Left ventricle myocardium inferior (tissue), 1 donor: ENCODE measurements at regions not wholly inside any gene's neighbourhood (a gene's known extent, or its start where the extent isn't known, plus 50 kb on each side); places are given as distances from the start of the nearest gene placed in this dataset.

ENCODE experiments used
- DNase-seq: peaks from one replicate; pipeline ENCODE4 v3.0.0-alpha.2; 2020
- H3K27ac ChIP-seq: fragments of 200-600 bp; replicated peaks from 2 replicates; pipeline ENCODE4 v1.8.0; 2021
- H3K27me3 ChIP-seq: fragments of 200-600 bp; 2 replicates; pipeline ENCODE4 v1.8.0; 2021; ENCODE audit warnings: low read depth
- H3K36me3 ChIP-seq: fragments of 200-600 bp; 2 replicates; pipeline ENCODE4 v1.8.0; 2021
- H3K4me1 ChIP-seq: fragments of 200-600 bp; 2 replicates; pipeline ENCODE4 v1.8.0; 2021
- H3K4me3 ChIP-seq: fragments of 200-600 bp; 2 replicates; pipeline ENCODE4 v1.8.0; 2021; ENCODE audit warnings: mild to moderate bottlenecking, moderate library complexity
- H3K9me3 ChIP-seq: fragments of 200-600 bp; replicated peaks from 2 replicates; pipeline ENCODE4 v1.8.0; 2021
- intact Hi-C: fragments of 100-400 bp; cut with micrococcal nuclease; formaldehyde crosslinking; loops from one replicate; pipeline ENCODE4 v1.11.0; 2022
- TF ChIP-seq, protein P1 (sequence below): fragments of 200-600 bp; IDR thresholded peaks from 2 replicates; pipeline ENCODE4 v1.8.0; 2021; ENCODE audit warnings: antibody characterized with exemption, mild to moderate bottlenecking, borderline replicate concordance
- donor health status: DM: no; HTN: yes; CAD: no; lungs with severe emphysema.

DNA sequence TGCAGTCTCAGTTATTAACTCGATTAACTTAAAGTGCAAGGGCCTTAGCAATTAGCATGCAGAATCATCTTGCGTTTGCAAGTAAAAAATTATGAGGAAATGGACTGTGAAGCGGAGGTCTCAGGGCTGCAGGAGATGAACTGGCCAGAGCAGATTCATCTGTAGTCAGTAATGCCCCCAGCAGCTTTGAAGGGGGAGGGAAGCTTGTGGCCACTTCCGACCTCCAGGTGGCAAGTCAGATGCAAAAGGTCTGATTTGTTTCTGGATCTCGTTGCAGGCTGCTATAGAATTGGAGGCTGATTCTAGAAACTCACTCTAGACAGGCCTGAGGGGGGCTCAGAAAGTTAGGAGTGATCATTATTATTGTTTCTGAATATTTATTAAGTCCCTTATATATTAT, 107.4 kb upstream of the RGS6 start:
- TF ChIP-seq, protein P1, sequence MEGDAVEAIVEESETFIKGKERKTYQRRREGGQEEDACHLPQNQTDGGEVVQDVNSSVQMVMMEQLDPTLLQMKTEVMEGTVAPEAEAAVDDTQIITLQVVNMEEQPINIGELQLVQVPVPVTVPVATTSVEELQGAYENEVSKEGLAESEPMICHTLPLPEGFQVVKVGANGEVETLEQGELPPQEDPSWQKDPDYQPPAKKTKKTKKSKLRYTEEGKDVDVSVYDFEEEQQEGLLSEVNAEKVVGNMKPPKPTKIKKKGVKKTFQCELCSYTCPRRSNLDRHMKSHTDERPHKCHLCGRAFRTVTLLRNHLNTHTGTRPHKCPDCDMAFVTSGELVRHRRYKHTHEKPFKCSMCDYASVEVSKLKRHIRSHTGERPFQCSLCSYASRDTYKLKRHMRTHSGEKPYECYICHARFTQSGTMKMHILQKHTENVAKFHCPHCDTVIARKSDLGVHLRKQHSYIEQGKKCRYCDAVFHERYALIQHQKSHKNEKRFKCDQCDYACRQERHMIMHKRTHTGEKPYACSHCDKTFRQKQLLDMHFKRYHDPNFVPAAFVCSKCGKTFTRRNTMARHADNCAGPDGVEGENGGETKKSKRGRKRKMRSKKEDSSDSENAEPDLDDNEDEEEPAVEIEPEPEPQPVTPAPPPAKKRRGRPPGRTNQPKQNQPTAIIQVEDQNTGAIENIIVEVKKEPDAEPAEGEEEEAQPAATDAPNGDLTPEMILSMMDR, result no peak
- DNase-seq, result no peak
- H3K9me3 ChIP-seq, result no peaks in the 10 kb centered on the region
- no peaks in the 10 kb centered on the region for H3K4me1 ChIP-seq
- no peak overlapping the region for H3K27ac ChIP-seq
- no peaks in the 10 kb centered on the region for H3K27me3 ChIP-seq
- intact Hi-C loops, result no loop called here
- H3K36me3 ChIP-seq, result no peaks in the 10 kb centered on the region
- H3K4me3 ChIP-seq, result no peak overlapping the region

DNA sequence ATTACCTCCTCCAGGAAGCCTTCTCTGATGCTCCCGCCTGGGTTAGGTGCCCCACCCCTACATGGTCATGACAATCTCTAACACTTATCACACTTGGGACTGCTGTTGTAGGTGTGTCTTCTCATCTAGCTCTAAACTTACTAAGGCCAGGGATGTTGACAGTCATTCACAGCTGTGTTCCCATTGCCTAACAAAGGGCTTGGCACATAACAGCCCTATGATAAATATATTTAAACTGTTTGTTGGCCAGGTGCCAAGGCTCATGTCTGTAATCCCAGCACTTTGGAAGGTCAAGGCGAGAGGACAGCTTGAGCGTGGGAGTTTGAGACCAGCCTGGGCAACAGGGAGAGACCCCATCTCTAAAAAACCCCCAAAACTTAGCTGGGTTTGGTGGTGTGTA, 98.8 kb upstream of the RGS6 start:
- H3K4me3 ChIP-seq, result no peak overlapping the region
- intact Hi-C loops, result no loop called here
- no peaks in the 10 kb centered on the region for H3K36me3 ChIP-seq
- no peaks in the 10 kb centered on the region for H3K4me1 ChIP-seq
- no peak overlapping the region for H3K27ac ChIP-seq
- no peak for DNase-seq
- TF ChIP-seq, protein P1, result no peak
- H3K27me3 ChIP-seq, result no peaks in the 10 kb centered on the region
- peaks cover 31% of the 10 kb centered on the region for H3K9me3 ChIP-seq

DNA sequence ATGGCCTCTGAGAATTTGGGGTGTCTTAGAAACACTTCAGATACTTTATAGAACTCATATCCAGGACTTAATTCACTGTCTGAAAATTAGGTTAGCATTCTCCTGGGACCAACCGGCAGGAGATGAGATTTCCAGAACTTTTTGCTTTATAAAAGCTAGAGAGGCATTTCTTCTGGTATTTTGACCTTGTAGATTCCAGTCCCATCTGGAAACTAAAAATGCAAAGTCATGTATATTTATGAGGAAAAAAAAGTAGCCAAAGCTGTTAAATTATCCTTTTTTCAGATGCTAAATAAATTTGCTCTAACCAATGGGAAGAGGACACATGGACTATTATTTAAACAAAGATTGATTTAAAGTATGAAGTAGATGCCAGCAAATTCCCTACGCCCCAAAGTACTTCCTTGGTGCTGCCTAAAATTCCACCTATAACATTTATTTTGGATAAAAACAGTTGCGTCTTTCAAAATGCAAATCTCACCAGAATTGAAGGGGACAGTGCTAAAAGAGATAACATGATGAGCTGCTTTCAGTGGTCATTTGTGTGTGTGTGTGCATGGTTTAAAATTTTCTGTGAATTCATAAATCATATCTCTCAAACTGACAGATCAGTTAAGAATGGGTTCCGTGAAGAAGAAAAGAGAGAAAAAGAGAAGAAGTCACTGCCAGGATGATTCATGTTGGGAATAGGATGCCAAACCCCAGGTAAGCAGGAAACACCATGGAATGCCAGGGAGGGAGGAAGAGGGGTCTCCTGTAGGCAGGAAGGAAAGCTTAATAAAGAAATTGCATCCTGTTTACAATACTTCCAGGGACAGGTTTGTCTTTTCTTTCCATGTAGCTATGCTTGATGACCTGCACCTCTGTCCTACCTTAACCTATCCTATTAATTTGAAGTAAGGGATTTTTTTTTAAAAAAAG, 97.7 kb upstream of the RGS6 start:
- no peaks in the 10 kb centered on the region for H3K27me3 ChIP-seq
- no peaks in the 10 kb centered on the region for H3K36me3 ChIP-seq
- peaks cover 31% of the 10 kb centered on the region for H3K9me3 ChIP-seq
- no peak overlapping the region for H3K4me3 ChIP-seq
- no peak for DNase-seq
- peak overlapping the region; percentile 0 for H3K27ac ChIP-seq
- intact Hi-C loops, result no loop called here
- TF ChIP-seq, protein P1, result no peak
- no peaks in the 10 kb centered on the region for H3K4me1 ChIP-seq

DNA sequence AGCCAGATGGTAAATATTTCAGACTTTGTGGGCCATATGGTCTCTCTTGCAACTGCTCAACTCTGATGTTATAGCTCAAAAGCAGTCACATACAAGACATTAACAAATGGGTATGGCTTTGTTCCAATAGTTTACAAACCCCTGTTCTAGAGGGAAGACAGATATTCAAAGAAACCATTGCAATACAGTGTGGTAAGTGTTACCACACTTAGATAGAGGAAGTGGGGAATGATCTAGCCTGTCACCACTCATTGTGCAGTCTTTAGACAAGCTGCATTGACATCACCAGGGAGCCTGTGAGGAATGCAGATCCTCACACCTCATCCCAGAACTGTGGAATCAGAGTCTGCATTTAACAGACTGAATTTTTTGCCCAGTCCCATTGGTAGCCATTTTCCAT, 80.0 kb upstream of the RGS6 start:
- no peaks in the 10 kb centered on the region for H3K36me3 ChIP-seq
- no peaks in the 10 kb centered on the region for H3K9me3 ChIP-seq
- H3K4me3 ChIP-seq, result no peak overlapping the region
- intact Hi-C loops, result loop anchor here (10.0 kb wide), 1 partner anchor 127 kb away; no protein-coding TSS in a partner anchor
- H3K27ac ChIP-seq, result no peak overlapping the region
- H3K4me1 ChIP-seq, result peaks cover 6% of the 10 kb centered on the region
- TF ChIP-seq, protein P1, result no peak
- DNase-seq, result no peak
- no peaks in the 10 kb centered on the region for H3K27me3 ChIP-seq

DNA sequence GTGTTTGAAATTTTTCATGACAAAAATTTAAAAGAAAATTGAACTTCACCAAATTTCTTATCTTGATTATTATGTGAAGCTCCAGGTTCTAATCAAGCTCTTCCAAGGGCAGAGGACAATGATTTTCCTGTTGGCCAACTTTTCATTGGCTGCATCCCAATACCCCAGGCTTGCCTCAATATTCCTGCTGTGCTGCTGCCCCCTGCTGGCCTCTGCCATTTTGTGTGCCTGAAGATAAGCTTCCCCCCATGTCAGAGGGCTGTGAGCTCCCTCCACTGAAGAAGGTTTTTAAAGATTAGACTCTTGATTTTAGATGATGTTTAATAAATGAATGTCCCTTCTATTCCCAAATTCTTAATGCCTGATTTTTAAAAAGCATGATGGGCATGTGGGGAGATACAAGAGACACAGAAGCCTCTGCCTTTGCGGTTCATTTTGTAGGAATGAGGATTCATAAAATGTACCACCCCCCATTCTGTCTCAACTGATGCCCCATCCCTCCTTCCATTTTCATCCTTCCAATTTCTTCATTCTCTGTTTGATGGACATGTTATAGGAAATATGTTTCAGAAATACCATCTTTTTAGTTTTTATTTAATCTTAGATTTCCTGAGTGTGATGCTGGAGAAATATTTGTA, 76.7 kb upstream of the RGS6 start:
- Histone ChIP-seq H3K36me3 (no peaks in the 10 kb centered on the region), H3K4me1 (peaks cover 6% of the 10 kb centered on the region), H3K4me3 (no peak overlapping the region), H3K27ac (no peak overlapping the region), H3K9me3 (peaks cover 19% of the 10 kb centered on the region), H3K27me3 (no peaks in the 10 kb centered on the region)
- DNase-seq, result peak; percentile 57
- TF ChIP-seq, protein P1, result peak; percentile 70
- intact Hi-C loops, result loop anchor here (10.0 kb wide), 1 partner anchor 131 kb away; no protein-coding TSS in a partner anchor
